Liver (tissue), 8 donors: ENCODE measurements at regions not wholly inside any gene's neighbourhood (a gene's known extent, or its start where the extent isn't known, plus 50 kb on each side); places are given as distances from the start of the nearest gene placed in this dataset.

ENCODE experiments used
- DNase-seq: peaks from one replicate; pipeline ENCODE4 v3.0.0-alpha.2; 2017; ENCODE audit warnings: low spot score
- H3K27ac ChIP-seq, 2 donors: one replicate each; pipeline ENCODE4 v1.7.0; 2013; ENCODE audit warnings: inconsistent platforms in 2 of 2, low read length in 2 of 2, control low read depth in 1 of 2, low read depth in 1 of 2, mild to moderate bottlenecking in 1 of 2
- H3K27me3 ChIP-seq, 4 donors: one replicate each; pipeline versions ENCODE4 v1.6.1 to v1.7.0; 2013; ENCODE audit warnings: low read length in 3 of 4, inconsistent platforms in 1 of 4, mild to moderate bottlenecking in 1 of 4, moderate library complexity in 1 of 4; ENCODE audit not compliant: control insufficient read depth in 4 of 4, insufficient read depth in 4 of 4
- H3K36me3 ChIP-seq, 4 donors: one replicate each; pipeline versions ENCODE4 v1.6.1 to v1.7.0; 2013; ENCODE audit warnings: low read length in 3 of 4, mild to moderate bottlenecking in 3 of 4, low read depth in 1 of 4, moderate library complexity in 1 of 4; ENCODE audit not compliant: control insufficient read depth in 4 of 4, insufficient read depth in 3 of 4
- H3K4me1 ChIP-seq, 4 donors: one replicate each; pipeline versions ENCODE4 v1.6.1 to v1.7.0; 2013; ENCODE audit warnings: low read length in 3 of 4, mild to moderate bottlenecking in 3 of 4, moderate library complexity in 1 of 4; ENCODE audit not compliant: control insufficient read depth in 4 of 4, insufficient read depth in 4 of 4
- H3K4me3 ChIP-seq, 3 donors: one replicate each; pipeline versions ENCODE4 v1.6.1 to v1.7.0; 2013; ENCODE audit warnings: low read length in 3 of 3, control low read depth in 1 of 3, low read depth in 1 of 3, mild to moderate bottlenecking in 1 of 3
- H3K9ac ChIP-seq, 2 donors: one replicate each; pipeline ENCODE4 v1.7.0; 2013; ENCODE audit warnings: low read length in 2 of 2, mild to moderate bottlenecking in 2 of 2, moderate library complexity in 2 of 2, control low read depth in 1 of 2, low read depth in 1 of 2
- H3K9me3 ChIP-seq, 4 donors: one replicate each; pipeline versions ENCODE4 v1.6.1 to v1.7.0; 2013; ENCODE audit warnings: low read length in 3 of 4; ENCODE audit not compliant: control insufficient read depth in 4 of 4
- EGR1 ChIP-seq, 2 donors: IDR thresholded peaks; 2 replicates each; pipeline ENCODE4 v1.6.1; 2016 to 2018; ENCODE audit warnings: antibody characterized with exemption in 2 of 2, low read depth in 2 of 2
- FOXA1 ChIP-seq: IDR thresholded peaks from 2 replicates; pipeline ENCODE4 v1.6.1; 2016; ENCODE audit warnings: antibody characterized with exemption
- FOXA2 ChIP-seq: IDR thresholded peaks from 2 replicates; pipeline ENCODE4 v1.6.1; 2016; ENCODE audit warnings: antibody characterized with exemption
- GABPA ChIP-seq, 2 donors: IDR thresholded peaks in 1 of 2; conservative IDR thresholded peaks in 1 of 2; 2 replicates each; pipeline ENCODE4 v1.6.1; 2016; ENCODE audit warnings: antibody characterized with exemption in 2 of 2, mild to moderate bottlenecking in 1 of 2, moderate library complexity in 1 of 2
- HNF4A ChIP-seq, 2 donors: conservative IDR thresholded peaks; 2 replicates each; pipeline ENCODE4 v1.6.1; 2016; ENCODE audit warnings: antibody characterized with exemption in 2 of 2, mild to moderate bottlenecking in 2 of 2
- HNF4G ChIP-seq: IDR thresholded peaks from 2 replicates; pipeline ENCODE4 v1.6.1; 2016; ENCODE audit warnings: antibody characterized with exemption
- RAD21 ChIP-seq, 2 donors: IDR thresholded peaks; 2 replicates each; pipeline ENCODE4 v1.6.1; 2016; ENCODE audit warnings: antibody characterized with exemption in 2 of 2, mild to moderate bottlenecking in 2 of 2
- REST ChIP-seq: IDR thresholded peaks from 2 replicates; pipeline ENCODE4 v1.6.1; 2016; ENCODE audit warnings: antibody characterized with exemption, mild to moderate bottlenecking
- RXRA ChIP-seq, 2 donors: IDR thresholded peaks; 2 replicates each; pipeline ENCODE4 v1.6.1; 2017 to 2018; ENCODE audit warnings: antibody characterized with exemption in 2 of 2, mild to moderate bottlenecking in 1 of 2
- SP1 ChIP-seq: IDR thresholded peaks from 2 replicates; pipeline ENCODE4 v1.6.1; 2018; ENCODE audit warnings: antibody characterized with exemption, mild to moderate bottlenecking
- TAF1 ChIP-seq: conservative IDR thresholded peaks from 2 replicates; pipeline ENCODE4 v1.6.1; 2016; ENCODE audit warnings: antibody characterized with exemption, mild to moderate bottlenecking
- YY1 ChIP-seq: IDR thresholded peaks from 2 replicates; pipeline ENCODE4 v1.6.1; 2016; ENCODE audit warnings: antibody characterized with exemption, mild to moderate bottlenecking
- ZBTB33 ChIP-seq: IDR thresholded peaks from 2 replicates; pipeline ENCODE4 v1.6.1; 2016; ENCODE audit warnings: antibody characterized with exemption
- WGBS: extraction: QIAGEN DNeasy Blood & Tissue Kit; methylation state at CpG from one replicate; pipeline ENCODE4 v1.1.7; 2013; 5-methylcytosine and 5-hydroxymethylcytosine counted together
- TF ChIP-seq, protein P1 (sequence below): fragments of 150-350 bp; IDR thresholded peaks from 2 replicates; pipeline ENCODE4 v1.5.1; 2017; ENCODE audit warnings: improper control_type of control experiment, low read depth, low read length; ENCODE audit not compliant: missing input control
- donor health status: healthy.
- donor health status: healthy.
- donor health status: healthy.
- donor health status: healthy.
- donor health status: healthy.

GRCh38 chr22:48781868-48782267 is 1045.8 kb downstream of the BRD1 start:
- DNase-seq = no peak
- Histone ChIP-seq H3K36me3 (no peaks in the 10 kb centered on the region), H3K4me1 (no peaks in the 10 kb centered on the region), H3K27ac (no peak overlapping the region), H3K9ac (no peak overlapping the region), H3K9me3 (peaks cover 0 to 4% (median 0%) of the 10 kb centered on the region in 4 donors), H3K27me3 (no peaks in the 10 kb centered on the region), H3K4me3 (no peak overlapping the region)
- 94% methylated on average over 12 of the region's 12 CpGs for WGBS
- TF ChIP-seq HNF4A (conservative IDR thresholded peaks at IDR 0.05) (no peak), GABPA (IDR thresholded peaks at IDR 0.05 in 1 of 2, conservative IDR thresholded peaks at IDR 0.05 in 1 of 2) (no peak), YY1 (no peak), SP1 (no peak)

DNA sequence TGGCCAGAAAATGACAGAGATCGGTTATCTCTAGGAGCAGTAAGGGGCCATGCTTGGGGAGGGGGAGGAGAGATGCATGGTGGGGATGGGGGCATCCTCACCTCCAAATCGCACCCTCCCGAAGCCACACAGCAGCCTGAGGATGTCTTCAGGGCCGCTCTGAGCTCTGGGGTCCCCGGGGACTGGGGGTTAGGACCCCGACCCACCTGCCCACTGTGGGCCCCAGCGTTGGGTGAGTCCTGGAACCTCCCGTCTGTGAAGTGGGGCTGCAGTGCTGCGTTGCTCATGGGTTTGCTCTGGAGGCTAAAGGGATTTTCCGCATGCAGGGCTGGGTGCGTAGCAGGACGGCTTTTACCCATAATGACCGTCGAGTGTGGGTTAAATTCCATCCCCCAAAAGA is 1046.3 kb downstream of the BRD1 start:
- peaks cover 0 to 4% (median 2%) of the 10 kb centered on the region in 4 donors for H3K9me3 ChIP-seq
- H3K9ac ChIP-seq = no peak overlapping the region
- DNase-seq = peak; percentile 19
- WGBS = 91% methylated on average over 14 of the region's 14 CpGs
- no peaks in the 10 kb centered on the region for H3K36me3 ChIP-seq
- no peaks in the 10 kb centered on the region for H3K27me3 ChIP-seq
- no peak overlapping the region for H3K27ac ChIP-seq
- no peak overlapping the region for H3K4me3 ChIP-seq
- no peaks in the 10 kb centered on the region for H3K4me1 ChIP-seq
- TF ChIP-seq RXRA (IDR thresholded peaks at IDR 0.05) = no peak
- TF ChIP-seq SP1 = no peak

- Histone ChIP-seq H3K27ac (no peak overlapping the region), H3K27me3 (peaks cover 0 to 3% (median 0%) of the 10 kb centered on the region in 4 donors), H3K4me3 (no peak overlapping the region), H3K36me3 (no peaks in the 10 kb centered on the region), H3K9ac (no peak overlapping the region), H3K9me3 (peaks cover 4 to 6% (median 5%) of the 10 kb centered on the region in 4 donors), H3K4me1 (no peaks in the 10 kb centered on the region)
- 83% methylated on average over 19 of the region's 19 CpGs for whole genome bisulfite sequencing
- DNase-seq = no peak
- no peak for TF ChIP-seq ZBTB33
- no peak for TF ChIP-seq RAD21 (IDR thresholded peaks at IDR 0.05)
- no peak for TF ChIP-seq FOXA2
- no peak for TF ChIP-seq YY1
- TF ChIP-seq SP1 = no peak
- no peak for TF ChIP-seq HNF4G
Measured at GRCh38 chr22:48780597-48781277, 1046.9 kb downstream of the BRD1 start.

DNA sequence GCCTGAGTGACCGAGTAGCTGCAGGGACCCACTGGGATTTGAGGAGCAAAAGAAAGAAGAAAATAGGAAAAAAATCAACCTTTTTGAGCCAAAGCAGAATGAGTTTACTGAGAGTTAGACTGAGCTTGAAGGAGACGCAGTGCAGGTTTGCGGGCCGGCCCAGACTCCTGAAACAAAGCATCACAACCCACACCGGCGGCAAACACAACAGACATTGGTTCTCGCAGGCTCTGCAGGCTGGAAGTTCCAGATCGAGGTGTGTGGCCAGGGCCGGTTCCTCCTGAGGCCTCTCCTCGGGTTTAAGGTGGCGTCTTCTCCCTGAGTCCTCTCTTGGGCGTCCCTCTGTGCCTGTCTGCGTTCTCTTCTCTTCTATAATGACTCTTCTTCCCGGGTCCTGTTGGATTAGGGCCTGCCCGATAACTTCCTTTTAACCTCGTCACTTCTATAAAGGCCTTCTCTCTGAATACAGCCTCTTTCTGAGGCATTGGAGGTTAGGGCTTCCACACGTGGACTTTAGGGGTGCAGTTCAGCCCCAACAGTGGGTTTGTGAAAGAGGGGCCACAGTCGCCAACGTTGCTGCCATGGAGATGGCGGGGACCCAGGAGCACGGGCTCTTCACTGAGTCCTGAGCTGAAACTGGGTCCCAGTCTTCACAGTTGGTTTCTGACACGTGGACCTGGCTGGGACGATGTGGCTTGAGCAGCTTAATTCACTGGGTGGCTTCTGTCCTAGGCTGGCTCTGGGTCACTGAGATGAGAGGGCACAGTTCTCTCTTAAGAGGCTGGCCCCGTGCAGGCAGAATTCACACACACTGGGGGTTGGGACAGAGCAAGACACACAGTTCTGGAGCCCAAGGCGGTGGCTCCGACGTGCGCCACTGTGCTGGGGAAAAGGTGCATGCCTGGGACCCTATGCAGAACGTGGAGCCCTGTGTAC is 1047.7 kb downstream of the BRD1 start:
- H3K9me3 ChIP-seq = peaks cover 4 to 6% (median 5%) of the 10 kb centered on the region in 4 donors
- 89% methylated on average over 29 of the region's 29 CpGs for WGBS
- no peaks in the 10 kb centered on the region for H3K36me3 ChIP-seq
- H3K9ac ChIP-seq = no peak overlapping the region
- no peak overlapping the region for H3K27ac ChIP-seq
- no peaks in the 10 kb centered on the region for H3K4me1 ChIP-seq
- no peak for DNase-seq
- peaks cover 0 to 3% (median 0%) of the 10 kb centered on the region in 4 donors for H3K27me3 ChIP-seq
- no peak overlapping the region for H3K4me3 ChIP-seq
- TF ChIP-seq EGR1 (IDR thresholded peaks at IDR 0.05; ENCODE audit: low read depth in 2 of 2) = no peak
- no peak for TF ChIP-seq TAF1
- TF ChIP-seq, protein P1, sequence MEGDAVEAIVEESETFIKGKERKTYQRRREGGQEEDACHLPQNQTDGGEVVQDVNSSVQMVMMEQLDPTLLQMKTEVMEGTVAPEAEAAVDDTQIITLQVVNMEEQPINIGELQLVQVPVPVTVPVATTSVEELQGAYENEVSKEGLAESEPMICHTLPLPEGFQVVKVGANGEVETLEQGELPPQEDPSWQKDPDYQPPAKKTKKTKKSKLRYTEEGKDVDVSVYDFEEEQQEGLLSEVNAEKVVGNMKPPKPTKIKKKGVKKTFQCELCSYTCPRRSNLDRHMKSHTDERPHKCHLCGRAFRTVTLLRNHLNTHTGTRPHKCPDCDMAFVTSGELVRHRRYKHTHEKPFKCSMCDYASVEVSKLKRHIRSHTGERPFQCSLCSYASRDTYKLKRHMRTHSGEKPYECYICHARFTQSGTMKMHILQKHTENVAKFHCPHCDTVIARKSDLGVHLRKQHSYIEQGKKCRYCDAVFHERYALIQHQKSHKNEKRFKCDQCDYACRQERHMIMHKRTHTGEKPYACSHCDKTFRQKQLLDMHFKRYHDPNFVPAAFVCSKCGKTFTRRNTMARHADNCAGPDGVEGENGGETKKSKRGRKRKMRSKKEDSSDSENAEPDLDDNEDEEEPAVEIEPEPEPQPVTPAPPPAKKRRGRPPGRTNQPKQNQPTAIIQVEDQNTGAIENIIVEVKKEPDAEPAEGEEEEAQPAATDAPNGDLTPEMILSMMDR = no peak
- no peak for TF ChIP-seq SP1
- no peak for TF ChIP-seq YY1
- no peak for TF ChIP-seq FOXA2
- TF ChIP-seq HNF4G = no peak
- no peak for TF ChIP-seq FOXA1
- TF ChIP-seq REST = no peak
